ENCODE measurements at regions not wholly inside any gene's neighbourhood (a gene's known extent, or its start where the extent isn't known, plus 50 kb on each side); places are given as distances from the start of the nearest gene placed in this dataset.
A peak's percentile ranks its signal among the peaks of the same experiment; 100 is the strongest.

- DNase-seq (no peak), ATAC-seq (peak; percentile 73 to 90 (median 80))
- no peaks in the 10 kb centered on the region for H3K9me3 ChIP-seq
- 8% methylated on average over 5 of the region's 5 CpGs for WGBS (ENCODE audit: insufficient coverage, low coverage, low lambda C conversion rate, missing lambda C conversion rate)
- H3K36me3 ChIP-seq: no peaks in the 10 kb centered on the region
- intact Hi-C loops (cut with DNase I): loop anchor here (10.0 kb wide), 1 partner anchor 470 kb away; no protein-coding TSS in a partner anchor
- H3K4me3 ChIP-seq: no peak overlapping the region
- H3K27ac ChIP-seq: no peak overlapping the region
- no peaks in the 10 kb centered on the region for H3K27me3 ChIP-seq
- H3K4me1 ChIP-seq: no peaks in the 10 kb centered on the region
- TF ChIP-seq CTCF (IDR thresholded peaks at IDR 0.05) (peak; percentile 64 to 86 (median 83)), POLR2A (IDR thresholded peaks at IDR 0.05) (no peak)
Measured at GRCh38 chr10:61284222-61284890, 168.8 kb downstream of the TMEM26 start.

GRCh38 chr10:61283481-61284221 lies 169.5 kb downstream of the TMEM26 start:
- Histone ChIP-seq H3K4me1 (no peaks in the 10 kb centered on the region), H3K36me3 (no peaks in the 10 kb centered on the region), H3K9me3 (no peaks in the 10 kb centered on the region), H3K4me3 (no peak overlapping the region), H3K27ac (no peak overlapping the region), H3K27me3 (no peaks in the 10 kb centered on the region)
- DNase-seq (no peak), ATAC-seq (no peak)
- intact Hi-C loops (cut with DNase I): loop anchor here (10.0 kb wide), 1 partner anchor 469 kb away; no protein-coding TSS in a partner anchor
- TF ChIP-seq CTCF (IDR thresholded peaks at IDR 0.05) (no peak), POLR2A (IDR thresholded peaks at IDR 0.05) (no peak)
- 38% methylated on average over 3 of the region's 3 CpGs for WGBS (ENCODE audit: insufficient coverage, low coverage, low lambda C conversion rate, missing lambda C conversion rate)

- H3K4me1 ChIP-seq: no peaks in the 10 kb centered on the region
- ATAC-seq: no peak
- H3K36me3 ChIP-seq: no peaks in the 10 kb centered on the region
- 74% methylated on average over 2 of the region's 2 CpGs for WGBS (ENCODE audit: insufficient coverage, low coverage, low lambda C conversion rate, missing lambda C conversion rate)
- no peaks in the 10 kb centered on the region for H3K27me3 ChIP-seq
- no peak for TF ChIP-seq POLR2A (IDR thresholded peaks at IDR 0.05)
- TF ChIP-seq CTCF (IDR thresholded peaks at IDR 0.05): no peak
- intact Hi-C loops (cut with DNase I): loop anchor here (10.0 kb wide), 1 partner anchor 468 kb away; no protein-coding TSS in a partner anchor
- no peaks in the 10 kb centered on the region for H3K9me3 ChIP-seq
- no peak overlapping the region for H3K27ac ChIP-seq
- DNase-seq: no peak
- H3K4me3 ChIP-seq: no peak overlapping the region
Measured at GRCh38 chr10:61283066-61283465, 170.1 kb downstream of the TMEM26 start.

DNA sequence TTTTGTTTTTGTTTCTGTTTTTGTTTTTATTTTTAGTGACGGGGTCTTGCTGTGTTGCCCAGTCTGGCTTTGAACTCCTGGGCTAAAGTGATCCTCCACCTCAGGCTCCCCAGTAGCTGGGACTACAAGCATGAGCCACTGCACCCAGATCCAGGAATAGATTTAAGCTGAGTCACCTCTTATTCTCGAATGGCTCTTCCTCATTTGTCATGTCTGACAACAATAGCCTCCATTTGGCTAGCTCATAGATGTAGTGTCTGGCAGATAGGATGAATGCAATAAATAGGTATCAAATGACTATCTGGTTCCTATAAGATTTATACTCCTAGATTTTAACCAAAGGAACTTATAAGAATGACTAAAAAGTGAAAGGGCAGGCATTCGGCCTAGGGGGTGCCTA lies 172.9 kb downstream of the TMEM26 start:
- no peaks in the 10 kb centered on the region for H3K36me3 ChIP-seq
- no peak overlapping the region for H3K4me3 ChIP-seq
- 63% methylated on average over 3 of the region's 3 CpGs for WGBS (ENCODE audit: insufficient coverage, low coverage, low lambda C conversion rate, missing lambda C conversion rate)
- TF ChIP-seq CTCF (IDR thresholded peaks at IDR 0.05) (no peak), POLR2A (IDR thresholded peaks at IDR 0.05) (no peak)
- DNase-seq: no peak
- H3K4me1 ChIP-seq: no peaks in the 10 kb centered on the region
- no peak overlapping the region for H3K27ac ChIP-seq
- no peaks in the 10 kb centered on the region for H3K9me3 ChIP-seq
- H3K27me3 ChIP-seq: no peaks in the 10 kb centered on the region
- intact Hi-C loops (cut with DNase I): loop anchor here (10.0 kb wide), 1 partner anchor 466 kb away; no protein-coding TSS in a partner anchor
- ATAC-seq: no peak

All from right lobe of liver (tissue), 6 donors.